ENCODE measurements at regions not wholly inside any gene's neighbourhood (a gene's known extent, or its start where the extent isn't known, plus 50 kb on each side); places are given as distances from the start of the nearest gene placed in this dataset.

DNA sequence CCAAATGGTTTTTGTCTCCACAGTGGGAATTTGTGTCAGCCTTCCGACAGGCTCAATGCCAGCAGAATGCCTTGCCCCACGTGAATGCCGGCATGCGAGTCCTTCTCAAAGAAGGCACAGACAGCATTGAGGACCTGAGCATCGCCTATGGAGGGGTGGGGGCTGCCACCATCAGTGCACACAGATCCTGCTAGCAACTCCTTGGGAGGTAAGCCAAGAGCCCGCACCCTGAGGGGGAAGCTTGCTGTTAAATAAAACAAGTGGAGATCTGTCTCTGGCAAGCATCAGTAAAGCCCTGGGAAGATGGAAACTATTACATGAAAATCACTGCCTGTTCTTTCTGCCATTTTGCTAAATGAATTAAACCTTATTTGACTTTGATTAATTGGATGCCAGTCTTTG, 67.5 kb upstream of the BZW1 start:
- TF ChIP-seq, protein P1, sequence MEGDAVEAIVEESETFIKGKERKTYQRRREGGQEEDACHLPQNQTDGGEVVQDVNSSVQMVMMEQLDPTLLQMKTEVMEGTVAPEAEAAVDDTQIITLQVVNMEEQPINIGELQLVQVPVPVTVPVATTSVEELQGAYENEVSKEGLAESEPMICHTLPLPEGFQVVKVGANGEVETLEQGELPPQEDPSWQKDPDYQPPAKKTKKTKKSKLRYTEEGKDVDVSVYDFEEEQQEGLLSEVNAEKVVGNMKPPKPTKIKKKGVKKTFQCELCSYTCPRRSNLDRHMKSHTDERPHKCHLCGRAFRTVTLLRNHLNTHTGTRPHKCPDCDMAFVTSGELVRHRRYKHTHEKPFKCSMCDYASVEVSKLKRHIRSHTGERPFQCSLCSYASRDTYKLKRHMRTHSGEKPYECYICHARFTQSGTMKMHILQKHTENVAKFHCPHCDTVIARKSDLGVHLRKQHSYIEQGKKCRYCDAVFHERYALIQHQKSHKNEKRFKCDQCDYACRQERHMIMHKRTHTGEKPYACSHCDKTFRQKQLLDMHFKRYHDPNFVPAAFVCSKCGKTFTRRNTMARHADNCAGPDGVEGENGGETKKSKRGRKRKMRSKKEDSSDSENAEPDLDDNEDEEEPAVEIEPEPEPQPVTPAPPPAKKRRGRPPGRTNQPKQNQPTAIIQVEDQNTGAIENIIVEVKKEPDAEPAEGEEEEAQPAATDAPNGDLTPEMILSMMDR (IDR thresholded peaks at IDR 0.05) = no peak
- TF ChIP-seq POLR2A (IDR thresholded peaks at IDR 0.05) = no peak

Measured in ovary (tissue), 3 donors.